Activated CD4-positive, alpha-beta memory T cell treated with anti-CD3 and anti-CD28 coated beads, Interleukin-2, amount 10 ng/mL, durations not matched to agents 7 days and 5 days (primary cell): ENCODE measurements at regions not wholly inside any gene's neighbourhood (a gene's known extent, or its start where the extent isn't known, plus 50 kb on each side); places are given as distances from the start of the nearest gene placed in this dataset.

Experiments used
- CTCF ChIA-PET: fragments of 350-600 bp; sonication (Branson Sonifier 250); formaldehyde crosslinking; loops from one replicate; lab custom pipeline; 2021; ENCODE audit warnings: antibody characterized with exemption, inconsistent platforms; lab: Charles Lee
- POLR2A ChIA-PET: fragments of 350-600 bp; sonication (Branson Sonifier 250); formaldehyde crosslinking; loops from one replicate; lab custom pipeline; 2021; ENCODE audit warnings: antibody characterized with exemption; lab: Charles Lee
- DNase-seq: peaks from one replicate; pipeline ENCODE4 v3.0.0-alpha.2; 2020
- H3K27ac Mint-ChIP-seq: one replicate; pipeline ENCODE4 v1.8.0; 2021; ENCODE audit warnings: mild to moderate bottlenecking, mixed read lengths
- H3K27me3 Mint-ChIP-seq: one replicate; pipeline ENCODE4 v1.8.0; 2021; ENCODE audit warnings: mixed read lengths
- H3K36me3 Mint-ChIP-seq: one replicate; pipeline ENCODE4 v1.8.0; 2021; ENCODE audit warnings: low read depth, mixed read lengths
- H3K4me1 Mint-ChIP-seq: one replicate; pipeline ENCODE4 v1.8.0; 2021; ENCODE audit warnings: mixed read lengths
- H3K4me3 Mint-ChIP-seq: one replicate; pipeline ENCODE4 v1.8.0; 2021; ENCODE audit warnings: mild to moderate bottlenecking, mixed read lengths
- H3K9me3 Mint-ChIP-seq: one replicate; pipeline ENCODE4 v1.8.0; 2021; ENCODE audit warnings: mixed read lengths

- Mint-ChIP-seq H3K36me3 (no peaks in the 10 kb centered on the region), H3K27ac (no peak overlapping the region), H3K4me3 (no peak overlapping the region), H3K4me1 (no peaks in the 10 kb centered on the region), H3K9me3 (no peaks in the 10 kb centered on the region), H3K27me3 (no peaks in the 10 kb centered on the region)
- ChIA-PET CTCF (no interaction called here), POLR2A (no interaction called here)
- DNase-seq: no peak
Observed at GRCh38 chr21:16159213-16159970, 429.6 kb downstream of the USP25 start.

GRCh38 chr21:16159971-16160350 lies 430.2 kb downstream of the USP25 start:
- no peak for DNase-seq
- no peaks in the 10 kb centered on the region for H3K27me3 Mint-ChIP-seq
- H3K27ac Mint-ChIP-seq: no peak overlapping the region
- no peaks in the 10 kb centered on the region for H3K36me3 Mint-ChIP-seq
- H3K4me1 Mint-ChIP-seq: no peaks in the 10 kb centered on the region
- ChIA-PET CTCF (no interaction called here), POLR2A (no interaction called here)
- no peak overlapping the region for H3K4me3 Mint-ChIP-seq
- no peaks in the 10 kb centered on the region for H3K9me3 Mint-ChIP-seq

- Mint-ChIP-seq H3K9me3 (no peaks in the 10 kb centered on the region), H3K27me3 (no peaks in the 10 kb centered on the region), H3K27ac (no peak overlapping the region), H3K4me3 (no peak overlapping the region), H3K36me3 (no peaks in the 10 kb centered on the region), H3K4me1 (no peaks in the 10 kb centered on the region)
- DNase-seq: no peak
- ChIA-PET CTCF (no interaction called here), POLR2A (no interaction called here)
Observed at GRCh38 chr21:16162953-16163352, 433.2 kb downstream of the USP25 start.

GRCh38 chr21:16169102-16169511 lies 439.3 kb downstream of the USP25 start:
- Mint-ChIP-seq H3K27me3 (no peaks in the 10 kb centered on the region), H3K9me3 (no peaks in the 10 kb centered on the region), H3K4me3 (no peak overlapping the region), H3K36me3 (no peaks in the 10 kb centered on the region), H3K4me1 (no peaks in the 10 kb centered on the region), H3K27ac (no peak overlapping the region)
- DNase-seq: no peak
- ChIA-PET POLR2A (no interaction called here), CTCF (no interaction called here)

GRCh38 chr21:16169779-16170178 lies 440.0 kb downstream of the USP25 start:
- Mint-ChIP-seq H3K4me1 (no peaks in the 10 kb centered on the region), H3K27ac (no peak overlapping the region), H3K4me3 (no peak overlapping the region), H3K9me3 (no peaks in the 10 kb centered on the region), H3K36me3 (no peaks in the 10 kb centered on the region), H3K27me3 (no peaks in the 10 kb centered on the region)
- ChIA-PET CTCF (no interaction called here), POLR2A (no interaction called here)
- no peak for DNase-seq

GRCh38 chr21:16176570-16176969 lies 446.8 kb downstream of the USP25 start:
- Mint-ChIP-seq H3K36me3 (no peaks in the 10 kb centered on the region), H3K27ac (no peak overlapping the region), H3K4me3 (no peak overlapping the region), H3K27me3 (peaks cover 3% of the 10 kb centered on the region), H3K4me1 (no peaks in the 10 kb centered on the region), H3K9me3 (no peaks in the 10 kb centered on the region)
- DNase-seq: no peak
- POLR2A ChIA-PET: no interaction called here
- CTCF ChIA-PET: interaction anchor here (0.5 to 1.3 kb wide), 2 partner anchors 9 to 17 kb away, joined by 3 read pairs; no protein-coding TSS in a partner anchor

- DNase-seq: no peak
- H3K4me3 Mint-ChIP-seq: no peak overlapping the region
- no peaks in the 10 kb centered on the region for H3K4me1 Mint-ChIP-seq
- H3K27ac Mint-ChIP-seq: no peak overlapping the region
- POLR2A ChIA-PET: no interaction called here
- CTCF ChIA-PET: no interaction called here
- H3K9me3 Mint-ChIP-seq: no peaks in the 10 kb centered on the region
- no peaks in the 10 kb centered on the region for H3K36me3 Mint-ChIP-seq
- peaks cover 3% of the 10 kb centered on the region for H3K27me3 Mint-ChIP-seq
Observed at GRCh38 chr21:16177532-16177931, 447.8 kb downstream of the USP25 start.

- DNase-seq: no peak
- no peak overlapping the region for H3K27ac Mint-ChIP-seq
- H3K9me3 Mint-ChIP-seq: no peaks in the 10 kb centered on the region
- no peaks in the 10 kb centered on the region for H3K36me3 Mint-ChIP-seq
- ChIA-PET CTCF (no interaction called here), POLR2A (no interaction called here)
- H3K27me3 Mint-ChIP-seq: peaks cover 3% of the 10 kb centered on the region
- no peaks in the 10 kb centered on the region for H3K4me1 Mint-ChIP-seq
- H3K4me3 Mint-ChIP-seq: no peak overlapping the region
Observed at GRCh38 chr21:16179773-16180172, 450.0 kb downstream of the USP25 start.

GRCh38 chr21:16180614-16181013 lies 450.8 kb downstream of the USP25 start:
- no peaks in the 10 kb centered on the region for H3K36me3 Mint-ChIP-seq
- ChIA-PET CTCF (no interaction called here), POLR2A (no interaction called here)
- no peak overlapping the region for H3K27ac Mint-ChIP-seq
- no peaks in the 10 kb centered on the region for H3K9me3 Mint-ChIP-seq
- DNase-seq: no peak
- H3K4me1 Mint-ChIP-seq: no peaks in the 10 kb centered on the region
- peaks cover 3% of the 10 kb centered on the region for H3K27me3 Mint-ChIP-seq
- H3K4me3 Mint-ChIP-seq: no peak overlapping the region

- no peaks in the 10 kb centered on the region for H3K36me3 Mint-ChIP-seq
- no peaks in the 10 kb centered on the region for H3K4me1 Mint-ChIP-seq
- CTCF ChIA-PET: no interaction called here
- peaks cover 3% of the 10 kb centered on the region for H3K27me3 Mint-ChIP-seq
- no peaks in the 10 kb centered on the region for H3K9me3 Mint-ChIP-seq
- POLR2A ChIA-PET: no interaction called here
- no peak overlapping the region for H3K4me3 Mint-ChIP-seq
- H3K27ac Mint-ChIP-seq: no peak overlapping the region
- DNase-seq: no peak
Observed at GRCh38 chr21:16181018-16181417, 451.2 kb downstream of the USP25 start.

- POLR2A ChIA-PET: no interaction called here
- CTCF ChIA-PET: interaction anchor here (0.8 kb wide), 1 partner anchor 9 kb away, joined by 3 read pairs; no protein-coding TSS in a partner anchor
- Mint-ChIP-seq H3K36me3 (no peaks in the 10 kb centered on the region), H3K4me3 (no peak overlapping the region), H3K4me1 (no peaks in the 10 kb centered on the region), H3K27me3 (peaks cover 3% of the 10 kb centered on the region), H3K9me3 (peaks cover 2% of the 10 kb centered on the region), H3K27ac (no peak overlapping the region)
- DNase-seq: no peak
Observed at GRCh38 chr21:16185766-16186165, 456.0 kb downstream of the USP25 start.

- no peaks in the 10 kb centered on the region for H3K4me1 Mint-ChIP-seq
- no peak for DNase-seq
- no peaks in the 10 kb centered on the region for H3K36me3 Mint-ChIP-seq
- ChIA-PET POLR2A (no interaction called here), CTCF (no interaction called here)
- peaks cover 3% of the 10 kb centered on the region for H3K9me3 Mint-ChIP-seq
- no peak overlapping the region for H3K27ac Mint-ChIP-seq
- H3K27me3 Mint-ChIP-seq: no peaks in the 10 kb centered on the region
- H3K4me3 Mint-ChIP-seq: no peak overlapping the region
Observed at GRCh38 chr21:16186742-16187141, 457.0 kb downstream of the USP25 start.

GRCh38 chr21:16187603-16188301 lies 458.0 kb downstream of the USP25 start:
- Mint-ChIP-seq H3K36me3 (no peaks in the 10 kb centered on the region), H3K27ac (no peak overlapping the region), H3K4me3 (no peak overlapping the region), H3K9me3 (peaks cover 3% of the 10 kb centered on the region), H3K27me3 (no peaks in the 10 kb centered on the region), H3K4me1 (no peaks in the 10 kb centered on the region)
- POLR2A ChIA-PET: no interaction called here
- no peak for DNase-seq
- CTCF ChIA-PET: no interaction called here

- DNase-seq: no peak
- Mint-ChIP-seq H3K4me1 (no peaks in the 10 kb centered on the region), H3K9me3 (peaks cover 3% of the 10 kb centered on the region), H3K27me3 (peaks cover 6% of the 10 kb centered on the region), H3K36me3 (no peaks in the 10 kb centered on the region), H3K4me3 (no peak overlapping the region), H3K27ac (no peak overlapping the region)
- CTCF ChIA-PET: no interaction called here
- POLR2A ChIA-PET: no interaction called here
Observed at GRCh38 chr21:16192902-16193301, 463.1 kb downstream of the USP25 start.
